Stomach (tissue), 4 donors: ENCODE measurements at regions not wholly inside any gene's neighbourhood (a gene's known extent, or its start where the extent isn't known, plus 50 kb on each side); places are given as distances from the start of the nearest gene placed in this dataset.

Source experiments
- EP300 ChIP-seq: sonication (generic); formaldehyde crosslinking; IDR thresholded peaks from one replicate; pipeline ENCODE4 v1.6.1; 2017; ENCODE audit warnings: antibody characterized with exemption
- POLR2A ChIP-seq, 4 donors: fragments of 450-650 bp; IDR thresholded peaks; one replicate each; pipeline ENCODE4 v1.6.1; 2016; ENCODE audit warnings: antibody characterized with exemption in 4 of 4, control low read depth in 2 of 4, mild to moderate bottlenecking in 1 of 4, moderate library complexity in 1 of 4
- POLR2AphosphoS5 ChIP-seq, 3 donors: sonication (generic); formaldehyde crosslinking; IDR thresholded peaks; one replicate each; pipeline ENCODE4 v1.6.1; 2016; ENCODE audit warnings: antibody characterized with exemption in 3 of 3
- TF ChIP-seq, protein P1 (sequence below), 7 experiments: fragments of 450-650 bp in 4 of 7; fragments of 200-600 bp in 3 of 7; sonication (generic) in 3 of 7; IDR thresholded peaks; one replicate each; pipeline ENCODE4 v1.5.1; 2016 to 2019; ENCODE audit warnings: antibody characterized with exemption in 7 of 7, control low read depth in 2 of 7, mild to moderate bottlenecking in 1 of 7

DNA sequence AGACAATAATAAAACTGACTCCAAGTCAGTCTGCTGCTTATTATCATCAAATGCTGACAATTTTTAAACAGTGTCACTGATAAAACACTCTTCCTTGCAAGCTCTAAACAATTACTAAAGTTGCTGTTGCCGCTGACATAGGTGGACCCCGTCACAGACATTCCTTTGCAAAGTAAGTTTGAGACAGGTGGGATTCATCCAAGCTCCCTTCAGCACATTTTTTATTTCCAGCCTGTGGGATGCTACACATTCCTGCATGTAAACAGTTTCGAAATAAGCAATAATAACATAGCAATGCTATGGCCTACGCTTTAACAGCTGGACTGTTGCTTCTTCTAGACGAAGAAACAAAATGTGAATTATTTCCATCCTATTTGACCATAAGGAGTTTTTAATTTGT lies 85.4 kb upstream of the HIF1A start:
- TF ChIP-seq, protein P1, sequence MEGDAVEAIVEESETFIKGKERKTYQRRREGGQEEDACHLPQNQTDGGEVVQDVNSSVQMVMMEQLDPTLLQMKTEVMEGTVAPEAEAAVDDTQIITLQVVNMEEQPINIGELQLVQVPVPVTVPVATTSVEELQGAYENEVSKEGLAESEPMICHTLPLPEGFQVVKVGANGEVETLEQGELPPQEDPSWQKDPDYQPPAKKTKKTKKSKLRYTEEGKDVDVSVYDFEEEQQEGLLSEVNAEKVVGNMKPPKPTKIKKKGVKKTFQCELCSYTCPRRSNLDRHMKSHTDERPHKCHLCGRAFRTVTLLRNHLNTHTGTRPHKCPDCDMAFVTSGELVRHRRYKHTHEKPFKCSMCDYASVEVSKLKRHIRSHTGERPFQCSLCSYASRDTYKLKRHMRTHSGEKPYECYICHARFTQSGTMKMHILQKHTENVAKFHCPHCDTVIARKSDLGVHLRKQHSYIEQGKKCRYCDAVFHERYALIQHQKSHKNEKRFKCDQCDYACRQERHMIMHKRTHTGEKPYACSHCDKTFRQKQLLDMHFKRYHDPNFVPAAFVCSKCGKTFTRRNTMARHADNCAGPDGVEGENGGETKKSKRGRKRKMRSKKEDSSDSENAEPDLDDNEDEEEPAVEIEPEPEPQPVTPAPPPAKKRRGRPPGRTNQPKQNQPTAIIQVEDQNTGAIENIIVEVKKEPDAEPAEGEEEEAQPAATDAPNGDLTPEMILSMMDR (IDR thresholded peaks at IDR 0.05): no peak
- TF ChIP-seq POLR2A (IDR thresholded peaks at IDR 0.05): no peak
- TF ChIP-seq POLR2AphosphoS5 (IDR thresholded peaks at IDR 0.05): no peak
- no peak for TF ChIP-seq EP300
